NCI-H2081 treated with DMSO at 0.1 percent for 48 hours (cell line): ENCODE measurements at regions not wholly inside any gene's neighbourhood (a gene's known extent, or its start where the extent isn't known, plus 50 kb on each side); places are given as distances from the start of the nearest gene placed in this dataset.
"Not testable (repeated sequence)": the region's sequence is repeated elsewhere in the genome, so short reads cannot be mapped to it uniquely, and the experiment has no call there.

ENCODE experiments used
- DNase-seq: peaks from one replicate; lab custom pipeline; 2025; lab: John Stamatoyannopoulos, UW

DNA sequence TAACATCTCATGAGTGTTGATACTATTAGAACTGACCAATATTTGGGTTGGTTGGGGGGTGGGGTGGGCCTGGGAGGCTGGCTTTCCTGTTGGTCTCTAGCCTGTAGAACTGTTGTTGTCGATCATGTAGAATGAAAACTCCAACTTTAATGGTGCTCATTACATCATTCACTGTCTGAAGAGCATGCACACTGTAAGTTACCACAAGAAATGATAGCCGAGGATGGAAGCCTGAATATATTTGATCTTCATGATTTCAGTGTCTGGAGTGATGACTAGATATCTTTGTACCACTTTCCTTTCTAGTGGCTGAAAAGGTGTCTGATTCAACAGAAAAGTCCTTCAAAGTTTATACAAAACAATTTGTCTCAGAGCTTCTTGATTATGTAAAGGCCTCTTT is 123.6 kb downstream of the XCL2 start:
- DNase-seq: no peak

DNA sequence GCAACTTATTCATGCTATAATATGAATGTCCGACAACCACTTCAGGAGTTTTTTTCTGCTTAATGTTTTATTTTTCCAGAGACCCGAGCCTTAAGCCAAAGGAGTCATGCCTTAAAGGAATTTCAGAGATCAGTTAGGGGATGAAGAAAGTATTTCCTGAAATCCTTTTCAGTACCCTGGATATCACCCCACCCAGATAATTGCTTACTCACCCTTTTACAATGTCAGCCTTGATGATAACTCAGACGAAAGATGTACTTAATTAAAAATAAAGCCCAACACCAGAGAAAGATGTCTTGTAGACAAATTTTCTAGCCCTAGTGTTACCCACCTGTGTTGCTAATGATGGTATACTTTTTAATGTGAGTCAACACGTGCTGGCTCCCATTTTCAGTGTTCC is 124.1 kb downstream of the XCL2 start:
- DNase-seq: no peak

DNA sequence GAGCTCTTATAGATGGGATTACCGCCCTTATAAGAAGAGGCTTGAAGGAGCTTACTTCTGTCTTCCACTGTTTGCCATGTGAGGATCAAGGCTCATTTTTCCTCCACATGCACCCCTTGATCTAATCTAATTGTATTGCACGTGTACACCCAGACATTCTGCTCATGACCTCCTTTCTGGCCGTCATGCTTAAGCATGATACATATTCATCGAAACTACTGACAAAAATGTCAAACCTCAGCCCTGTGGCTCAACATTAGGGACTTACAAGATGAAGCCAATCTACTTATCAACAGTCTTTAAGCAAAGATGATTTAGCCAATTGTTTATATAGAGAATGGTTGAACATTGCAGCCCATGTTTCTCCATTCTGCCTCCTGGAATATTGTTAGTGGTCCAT is 127.6 kb downstream of the XCL2 start:
- no peak for DNase-seq

DNA sequence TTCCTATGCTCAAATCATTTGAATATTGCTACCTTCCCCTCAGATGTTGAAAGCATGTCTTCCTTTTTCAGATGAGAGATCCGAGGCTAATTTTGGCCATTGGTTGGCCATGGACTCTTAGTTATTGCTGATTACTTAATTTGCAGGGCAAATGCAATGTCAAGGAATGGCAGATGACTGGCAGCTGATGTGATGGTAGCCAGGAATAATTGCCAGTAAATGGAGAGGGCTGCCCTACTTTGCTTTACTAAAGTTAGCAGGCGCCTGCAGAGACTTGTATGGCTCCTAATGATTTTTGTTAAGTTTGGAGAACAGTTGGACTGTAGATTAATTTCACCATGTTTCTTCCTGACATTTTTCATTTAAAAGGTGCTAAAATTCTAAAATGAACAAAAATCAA is 128.9 kb downstream of the XCL2 start:
- no peak for DNase-seq

DNA sequence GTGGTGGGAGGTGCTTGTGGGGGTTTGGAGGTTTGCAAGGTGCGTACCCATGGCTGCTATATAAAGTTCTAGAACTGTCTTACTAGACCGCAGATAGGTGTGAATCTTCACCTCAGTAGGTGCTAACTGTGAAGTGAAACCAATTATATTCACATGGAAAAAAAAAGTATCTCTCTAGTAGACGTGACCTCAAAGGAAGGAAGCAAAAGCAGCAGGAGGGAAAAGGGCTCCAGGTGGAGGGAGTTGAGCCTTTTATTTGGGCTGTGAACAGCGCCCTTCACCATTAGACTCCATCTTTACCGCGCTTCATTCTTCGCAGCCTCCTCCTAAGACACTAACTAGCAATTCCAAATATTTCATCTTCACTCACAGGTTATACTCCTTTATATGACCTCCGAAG is 129.8 kb downstream of the TBX19 start:
- DNase-seq: no peak

DNA sequence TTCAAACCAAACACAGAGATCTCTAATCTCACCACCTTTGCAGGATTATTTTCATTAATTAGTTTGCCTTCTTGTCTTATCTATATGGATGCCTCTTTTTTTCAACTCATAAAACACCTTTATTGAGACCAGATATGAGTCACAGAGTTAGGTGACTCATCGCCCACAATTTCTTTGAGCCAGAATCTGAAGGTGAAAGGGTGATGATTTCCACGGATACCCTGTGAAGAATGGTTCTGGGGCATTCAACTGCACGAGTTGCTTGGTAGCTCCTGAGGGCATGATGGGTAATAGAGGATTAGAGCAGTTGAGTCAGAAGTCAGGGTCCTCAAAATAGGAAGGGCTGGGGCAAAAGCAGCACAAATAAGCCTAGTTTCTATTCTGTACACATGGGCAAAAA is 128.2 kb downstream of the TBX19 start:
- no peak for DNase-seq

DNA sequence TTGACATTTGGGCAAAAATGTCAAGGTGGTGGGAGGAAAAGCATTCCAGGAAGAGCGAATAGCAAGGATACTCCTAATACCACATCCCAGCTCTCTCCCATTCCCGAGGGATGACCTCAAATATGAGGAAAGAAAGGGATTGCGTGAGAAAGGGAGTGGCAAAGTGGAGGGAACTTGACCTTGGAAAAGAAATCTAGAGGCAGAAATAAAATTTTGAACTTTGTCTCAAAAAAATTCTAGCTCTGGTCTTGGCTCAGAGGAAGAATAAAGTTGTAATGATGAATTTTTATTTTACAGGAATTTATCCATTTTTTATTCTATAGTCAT is 127.8 kb downstream of the TBX19 start:
- DNase-seq: no peak

DNA sequence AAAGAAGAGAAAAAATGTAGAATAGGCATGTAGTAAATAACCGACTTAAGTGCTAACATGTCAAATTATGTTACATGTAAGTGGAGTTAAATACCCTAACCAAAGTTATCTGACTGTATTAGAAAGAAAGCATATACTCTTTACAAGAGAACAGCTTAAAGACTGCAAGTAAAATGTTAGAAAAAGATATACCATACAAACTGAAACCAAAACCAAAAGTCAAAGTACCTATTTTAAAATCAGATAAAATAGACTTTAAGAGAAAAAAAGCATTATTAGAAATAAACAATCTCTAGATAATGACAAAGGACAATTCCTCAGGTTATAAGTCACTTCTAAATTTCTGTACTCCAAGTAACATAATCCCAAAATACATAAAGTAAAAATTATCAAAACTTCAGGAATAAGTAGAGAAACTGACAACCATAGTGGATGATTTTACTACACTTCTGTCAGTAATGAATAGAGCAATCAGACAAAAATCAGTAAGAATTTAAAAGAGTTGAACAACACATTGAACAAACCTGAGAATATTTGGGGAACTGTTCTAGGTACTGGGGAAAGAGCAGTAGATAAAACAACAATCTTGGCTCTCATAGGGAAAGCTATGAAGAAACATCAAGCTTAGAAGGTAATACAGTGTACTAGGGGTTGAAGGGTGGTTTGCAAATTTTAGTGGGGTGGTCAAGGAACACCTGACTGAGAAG is 127.3 kb downstream of the TBX19 start:
- DNase-seq: no peak

DNA sequence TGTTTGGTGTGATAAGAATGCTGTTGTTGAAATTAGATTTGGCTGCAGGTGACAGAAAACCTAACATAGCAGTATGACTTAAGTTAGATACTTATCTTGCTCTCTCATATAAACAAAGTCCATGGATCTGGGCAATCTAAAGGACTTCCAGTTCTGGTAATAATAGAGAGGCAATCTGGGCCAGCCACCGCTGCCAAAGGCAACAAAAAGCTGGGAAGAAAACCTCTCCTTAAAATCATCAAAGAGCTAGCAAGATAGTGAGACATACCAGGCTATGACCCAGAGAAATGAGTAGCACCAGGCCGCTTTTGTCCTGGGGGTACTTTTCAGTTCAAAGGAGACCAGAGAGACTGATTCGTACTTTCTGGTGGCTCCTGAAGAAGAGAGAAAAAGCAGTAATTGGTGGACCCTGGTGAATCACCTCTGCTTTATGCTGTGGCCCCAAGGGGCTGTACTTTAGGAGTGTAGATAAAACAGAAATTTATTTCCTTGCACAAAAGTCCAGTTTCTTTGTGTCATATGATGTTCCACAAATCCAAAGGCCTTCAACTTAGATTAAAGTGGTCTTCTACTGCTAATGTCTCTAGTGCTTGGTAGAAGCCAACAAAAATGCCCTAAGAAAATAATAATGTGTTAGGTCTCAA is 125.4 kb downstream of the TBX19 start:
- DNase-seq: no peak

DNA sequence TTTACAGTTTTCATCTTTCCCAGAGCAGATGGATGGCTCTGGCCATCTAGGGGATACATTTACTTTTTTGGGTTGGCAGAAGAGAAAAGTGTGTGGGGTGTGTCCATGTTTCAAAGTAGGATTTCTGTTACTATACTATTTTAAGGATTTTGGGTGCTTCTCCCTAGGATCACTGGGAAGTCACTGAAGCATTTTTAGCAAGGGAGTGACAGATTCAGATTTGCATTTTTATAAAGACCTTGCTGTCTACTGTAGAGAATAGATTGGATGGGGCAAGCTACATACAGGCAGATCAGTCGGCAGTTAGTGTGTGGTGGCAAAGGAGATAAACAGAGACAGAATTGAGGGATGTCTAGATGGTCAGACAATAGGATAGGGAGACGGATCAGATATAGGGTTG is 122.5 kb downstream of the TBX19 start:
- no peak for DNase-seq

DNA sequence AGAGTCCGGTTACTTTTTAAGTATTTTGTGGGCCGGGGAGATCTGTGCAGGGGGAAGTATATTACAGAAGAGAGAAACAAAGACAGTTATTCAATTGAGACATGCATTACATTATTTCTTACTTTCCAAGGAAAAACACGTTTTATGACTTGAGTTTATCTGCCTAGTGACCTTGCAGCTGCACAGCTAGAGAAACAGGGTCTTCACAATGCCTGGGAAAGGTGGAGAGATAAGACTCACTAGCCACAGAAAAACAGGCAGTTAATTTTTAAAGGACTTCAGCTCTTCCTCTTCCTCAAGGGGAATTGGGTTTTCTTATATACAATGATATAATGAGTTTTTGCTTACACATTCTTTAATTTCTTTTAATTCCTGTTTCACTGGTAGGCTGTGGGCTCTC is 121.8 kb downstream of the TBX19 start:
- DNase-seq: not testable (repeated sequence)

DNA sequence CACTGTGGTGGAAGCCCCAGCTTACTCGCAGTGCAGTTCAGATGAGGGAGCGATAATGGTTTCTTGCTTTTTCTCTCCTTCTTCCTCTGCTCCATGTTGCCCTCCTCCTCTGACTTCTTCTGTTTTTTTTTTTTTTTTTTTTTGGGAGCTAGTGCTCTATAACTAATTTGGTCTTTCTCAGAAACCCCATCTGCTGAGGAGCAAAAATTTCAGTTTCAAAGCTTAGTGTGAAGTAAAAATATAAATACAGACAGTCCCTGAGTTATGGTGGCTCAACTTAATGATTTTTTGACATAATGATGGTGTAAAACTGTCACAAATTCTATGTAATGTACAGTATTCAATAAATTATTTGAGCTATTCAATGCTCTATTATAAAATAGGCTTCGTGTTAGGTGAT is 120.7 kb downstream of the TBX19 start:
- DNase-seq: no peak

DNA sequence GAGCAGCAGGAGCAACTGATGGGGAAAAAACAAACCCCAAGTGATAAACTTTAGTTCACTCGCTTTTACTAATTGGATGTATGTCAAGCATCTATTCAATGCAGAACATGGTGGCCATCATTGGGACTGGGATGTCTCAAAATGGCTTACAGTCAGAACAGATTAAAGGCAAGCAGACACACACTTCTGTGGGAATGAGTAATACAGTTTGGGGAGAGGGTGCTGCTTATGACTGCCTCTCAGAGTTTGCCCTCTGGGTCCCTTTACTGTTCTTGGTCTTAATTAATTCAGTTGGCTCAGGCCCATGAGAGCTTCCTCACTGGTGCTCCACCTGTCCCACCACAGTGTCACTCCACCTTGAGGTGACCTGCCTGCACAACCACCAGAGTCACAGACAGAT is 119.5 kb downstream of the TBX19 start:
- DNase-seq: no peak

DNA sequence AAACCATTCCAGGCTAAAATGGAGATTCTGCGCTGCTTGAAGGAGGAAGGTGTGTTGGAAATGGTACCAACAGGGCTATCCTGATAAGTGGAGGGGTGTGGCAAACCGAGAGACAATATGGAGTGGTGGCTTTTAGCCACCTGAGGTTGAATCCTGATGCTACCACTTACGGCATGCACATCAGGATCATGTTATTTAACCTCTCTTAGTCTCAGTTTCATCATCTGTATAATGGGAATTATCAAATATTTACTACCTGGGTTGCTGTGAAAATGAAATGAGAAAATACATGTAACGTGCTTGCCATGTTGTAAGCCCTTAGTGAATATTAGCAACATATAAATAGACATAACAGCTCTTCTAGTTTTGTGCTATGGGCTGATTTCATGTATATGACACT is 117.1 kb downstream of the TBX19 start:
- no peak for DNase-seq

DNA sequence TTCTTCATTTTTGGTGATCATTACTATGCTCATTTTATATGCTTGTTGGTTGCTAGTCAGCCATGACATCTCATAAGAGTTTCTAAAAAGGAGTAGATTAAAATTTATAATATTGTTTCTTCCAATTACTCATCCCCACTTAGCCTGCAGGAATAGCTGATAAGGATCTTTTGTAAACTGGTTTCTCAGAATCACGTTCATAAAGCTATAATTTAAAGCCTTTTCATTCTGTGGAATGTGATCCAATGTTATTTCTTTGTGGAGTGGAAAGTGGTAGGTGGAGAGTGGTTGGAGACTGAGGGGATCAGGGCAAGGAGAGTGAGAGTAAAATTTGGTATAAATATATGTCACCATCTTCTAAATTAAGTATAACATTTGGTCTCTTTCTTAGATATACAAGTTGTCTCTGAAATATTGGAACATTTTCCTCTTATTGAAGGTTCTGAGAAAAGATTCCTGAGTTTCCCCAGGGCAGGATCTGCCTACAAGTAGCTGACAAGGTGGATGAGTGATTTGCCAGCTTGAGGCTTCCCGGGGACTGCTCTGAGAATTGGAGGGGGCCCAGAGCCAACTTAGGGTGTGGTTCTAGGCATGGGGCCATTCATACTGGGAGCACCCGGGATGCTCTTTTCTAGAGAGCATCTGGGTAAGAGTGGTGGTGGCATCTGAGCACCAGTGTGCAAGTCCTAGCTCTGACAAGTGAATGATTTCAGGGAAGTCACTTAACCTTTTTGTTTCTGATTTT is 116.4 kb downstream of the TBX19 start:
- DNase-seq: no peak

DNA sequence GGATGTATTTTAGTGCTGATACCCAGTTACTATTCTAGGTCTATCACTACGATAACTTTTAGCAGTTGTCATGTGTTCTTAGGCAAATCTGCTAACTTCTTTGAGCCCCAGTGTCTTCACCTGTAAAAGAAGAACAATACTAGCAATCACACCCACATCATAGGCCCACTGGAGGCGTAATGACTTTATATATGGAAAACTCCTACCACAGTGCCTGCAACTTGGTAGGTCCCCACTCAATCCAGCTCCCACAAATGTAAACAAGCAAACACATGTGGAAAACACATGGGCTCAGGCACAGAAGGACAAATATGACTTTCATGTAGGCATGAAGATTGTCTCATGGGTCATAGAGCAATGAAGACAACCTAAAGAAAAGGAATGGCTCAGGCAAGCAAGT is 115.8 kb downstream of the TBX19 start:
- DNase-seq: no peak

DNA sequence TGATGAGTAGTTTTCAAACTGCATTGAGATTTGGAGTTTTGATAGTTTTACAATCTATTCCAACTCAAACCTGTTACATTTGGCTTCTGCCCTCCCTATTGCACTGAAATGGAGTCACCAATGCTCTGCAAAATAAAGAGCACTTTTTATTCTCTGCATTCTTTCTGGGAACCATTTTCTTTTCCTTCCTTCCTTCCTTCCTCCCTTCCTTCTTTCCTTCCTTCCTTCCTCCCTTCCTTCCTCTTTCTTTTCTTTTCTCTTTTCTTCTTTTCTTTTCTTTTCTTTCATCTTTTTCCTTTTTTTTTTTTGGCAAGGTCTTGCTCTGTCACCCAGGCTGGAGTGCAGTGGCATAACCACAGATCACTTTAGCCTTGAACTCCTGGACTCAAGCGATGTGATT is 114.2 kb downstream of the TBX19 start:
- no peak for DNase-seq

DNA sequence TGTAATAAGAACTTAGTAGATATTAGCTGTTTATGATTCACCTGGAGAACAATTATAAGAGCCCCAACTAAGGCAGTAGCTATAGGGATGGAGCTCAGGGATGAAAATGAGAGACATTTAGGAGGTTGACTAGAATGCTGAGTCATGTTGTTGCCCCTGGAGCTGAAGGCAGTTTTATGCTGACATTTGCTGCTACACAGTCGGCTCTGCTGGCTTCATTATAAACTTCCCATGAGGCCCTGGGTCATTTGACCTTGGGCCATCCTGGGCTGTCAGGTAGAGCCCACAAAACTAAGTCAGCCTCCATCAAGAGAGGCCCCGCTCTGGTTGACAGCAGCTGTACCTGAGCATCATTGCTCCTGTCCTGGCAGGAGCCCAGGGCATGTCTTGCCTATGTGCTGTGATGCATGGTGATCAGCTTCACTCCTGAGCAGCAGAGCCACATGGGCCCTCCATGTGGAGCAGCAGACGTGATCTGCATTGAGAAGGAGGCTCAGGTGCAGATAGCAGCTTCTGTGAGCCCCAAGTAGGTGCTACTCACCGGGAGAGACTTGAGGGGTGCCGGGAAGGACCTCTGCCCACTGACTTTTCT is 112.4 kb downstream of the TBX19 start:
- DNase-seq: no peak

DNA sequence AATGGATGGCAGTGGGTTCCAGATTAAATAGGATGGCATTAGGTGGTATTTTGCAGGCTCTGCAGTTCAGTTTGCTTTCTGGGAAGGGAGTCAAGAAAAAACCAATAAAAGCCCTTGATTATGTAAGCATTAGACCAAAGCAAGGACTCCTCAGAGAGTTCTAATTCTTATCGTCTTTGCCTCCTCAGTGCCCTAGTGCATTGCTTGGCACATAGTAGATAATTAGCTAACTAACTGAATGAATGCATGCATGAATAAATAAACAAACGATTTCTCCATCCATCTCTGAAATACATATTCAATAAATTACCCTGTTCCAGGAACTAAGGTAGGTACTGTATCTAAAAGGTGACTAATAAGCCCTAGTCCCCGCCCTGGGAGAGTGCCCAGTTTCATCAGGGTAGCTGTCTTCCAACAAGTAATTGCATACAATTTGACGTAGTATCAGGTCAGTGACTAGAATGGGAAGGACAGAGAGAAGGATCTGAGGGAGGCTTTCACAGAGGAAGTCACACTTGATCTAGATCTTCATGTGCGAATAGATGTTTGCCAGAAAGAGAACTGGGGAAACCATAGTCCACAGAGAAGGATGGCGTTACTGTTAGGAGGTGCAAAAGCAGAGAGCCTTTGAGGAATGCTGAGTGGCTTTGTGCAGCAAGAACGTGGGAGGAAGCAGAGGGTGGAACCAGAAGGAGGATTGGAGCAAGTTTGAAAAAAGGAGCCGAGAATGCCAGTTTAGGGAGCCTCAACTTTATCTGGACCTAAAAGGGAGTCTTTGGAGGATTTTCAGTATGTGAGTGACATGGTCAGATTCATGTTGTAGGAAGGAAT is 111.4 kb downstream of the TBX19 start:
- DNase-seq: no peak

DNA sequence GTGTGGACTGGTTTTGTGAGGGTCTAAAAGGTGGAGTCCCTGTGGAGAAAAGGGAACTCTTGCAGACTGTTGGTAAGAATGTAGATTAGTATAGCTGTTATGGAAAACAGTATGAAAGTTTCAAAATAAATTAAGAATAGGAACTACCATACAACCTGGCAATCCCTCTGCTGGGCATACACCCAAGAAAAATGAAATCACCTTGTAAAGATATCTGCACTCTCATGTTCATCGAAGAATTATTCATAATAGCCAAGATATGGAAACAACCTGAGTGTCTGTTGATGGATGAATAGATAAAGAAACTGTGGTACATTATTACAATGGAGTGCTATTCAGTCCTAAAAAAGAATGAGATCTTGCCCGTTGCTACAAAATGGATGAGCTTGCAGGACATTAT is 109.6 kb downstream of the TBX19 start:
- no peak for DNase-seq

DNA sequence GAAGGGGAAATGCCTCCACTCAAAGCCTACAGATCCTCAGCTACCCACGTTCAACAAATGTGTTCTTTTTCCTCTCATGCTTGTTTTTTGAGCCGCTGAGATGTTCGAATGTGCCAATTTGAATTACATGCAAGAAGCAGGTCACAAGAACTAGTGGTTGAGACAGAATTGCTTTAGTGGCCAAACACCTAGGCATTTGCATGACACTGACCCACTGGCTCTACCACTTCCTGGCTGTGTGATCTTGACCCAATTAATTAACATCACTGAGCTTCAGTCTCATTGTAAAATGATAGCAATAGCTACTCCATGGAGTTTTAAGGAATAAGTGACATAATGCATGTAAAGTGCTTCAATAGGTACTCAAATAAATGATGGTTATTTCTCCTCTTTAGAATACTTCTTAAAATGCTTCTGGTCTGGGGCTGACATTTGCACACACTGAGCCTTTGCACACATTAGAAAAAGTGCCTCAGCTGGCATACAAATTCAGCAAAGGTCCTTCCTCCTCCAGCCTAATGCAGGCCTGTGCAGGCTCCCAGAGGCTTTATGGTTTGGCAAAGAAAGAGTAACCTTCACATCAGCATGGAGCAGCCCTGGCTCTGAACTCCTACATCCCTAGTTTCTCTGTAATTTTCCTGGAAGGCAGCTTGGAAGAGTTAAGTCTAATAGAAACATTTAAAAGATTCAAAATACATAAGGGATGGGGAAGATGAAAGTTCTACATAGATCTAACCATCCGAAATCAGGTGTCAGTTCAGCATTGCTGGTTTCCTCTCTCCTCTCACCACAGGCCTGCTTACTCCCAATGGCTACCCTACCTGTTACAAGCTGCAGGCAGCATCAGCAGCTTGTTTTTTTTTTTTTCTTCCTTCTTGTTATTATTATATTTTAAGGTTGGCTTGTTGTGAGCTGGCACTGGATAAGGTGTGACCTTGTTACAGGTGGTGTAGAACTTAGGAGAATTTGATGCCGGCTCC is 107.4 kb downstream of the TBX19 start:
- DNase-seq: no peak
